ENCODE measurements at regions not wholly inside any gene's neighbourhood (a gene's known extent, or its start where the extent isn't known, plus 50 kb on each side); places are given as distances from the start of the nearest gene placed in this dataset.

- TF ChIP-seq CTCF (IDR thresholded peaks at IDR 0.05): no peak
- no peak for TF ChIP-seq POLR2A (IDR thresholded peaks at IDR 0.05)
Observed at GRCh38 chr14:84029246-84029645, 1500.7 kb upstream of the FLRT2 start.
